Gastrocnemius medialis (tissue), 4 donors: ENCODE measurements at regions not wholly inside any gene's neighbourhood (a gene's known extent, or its start where the extent isn't known, plus 50 kb on each side); places are given as distances from the start of the nearest gene placed in this dataset.

Experiments
- ATAC-seq, 2 donors: fragments of 150-250 bp; one replicate each; pipeline ENCODE4 v1.9.1; 2016
- DNase-seq, 2 donors: peaks; one replicate each; pipeline ENCODE4 v3.0.0-alpha.2; 2019
- H3K27ac ChIP-seq, 4 donors: fragments of 200-600 bp; sonication (generic); 1 replicate in 1 of 4; 2 replicates in 3 of 4; pipeline ENCODE4 v1.5.1; 2016 to 2018; ENCODE audit warnings: mild to moderate bottlenecking in 2 of 4, moderate library complexity in 1 of 4
- H3K27me3 ChIP-seq, 3 donors: fragments of 200-600 bp; sonication (generic) in 2 of 3; 1 replicate in 1 of 3; 2 replicates in 2 of 3; pipeline versions ENCODE4 v1.5.1 to v1.6.0; 2016 to 2019; ENCODE audit warnings: mild to moderate bottlenecking in 1 of 3, moderate library complexity in 1 of 3
- H3K36me3 ChIP-seq, 2 donors: fragments of 200-600 bp; sonication (generic) in 1 of 2; one replicate each; pipeline ENCODE4 v1.5.1; 2017 to 2018
- H3K4me1 ChIP-seq, 2 donors: fragments of 200-600 bp; sonication (generic) in 1 of 2; one replicate each; pipeline ENCODE4 v1.5.1; 2016 to 2017; ENCODE audit warnings: mild to moderate bottlenecking in 2 of 2
- H3K4me3 ChIP-seq, 4 donors: fragments of 200-600 bp; sonication (generic) in 3 of 4; 1 replicate in 1 of 4; 2 replicates in 3 of 4; pipeline ENCODE4 v1.5.1; 2016 to 2019; ENCODE audit warnings: mild to moderate bottlenecking in 2 of 4
- H3K9me3 ChIP-seq, 3 donors: fragments of 200-600 bp; sonication (generic) in 2 of 3; 1 replicate in 1 of 3; 2 replicates in 2 of 3; pipeline ENCODE4 v1.5.1; 2016 to 2019
- CTCF ChIP-seq, 5 experiments: fragments of 450-650 bp in 3 of 5; fragments of 200-600 bp in 2 of 5; sonication (generic) in 2 of 5; IDR thresholded peaks in 4 of 5; conservative IDR thresholded peaks in 1 of 5; 1 replicate in 4 of 5; 2 replicates in 1 of 5; pipeline ENCODE4 v1.5.1; 2016 to 2019; ENCODE audit warnings: antibody characterized with exemption in 5 of 5, mild to moderate bottlenecking in 3 of 5, moderate library complexity in 3 of 5
- POLR2A ChIP-seq, 2 donors: fragments of 450-650 bp; IDR thresholded peaks; one replicate each; pipeline ENCODE4 v1.6.1; 2017; ENCODE audit warnings: antibody characterized with exemption in 2 of 2, mild to moderate bottlenecking in 2 of 2, moderate library complexity in 2 of 2
- in situ Hi-C, 4 donors: fragments of 200-750 bp; cut with MboI; loops; one replicate each; pipeline versions ENCODE4 v1.15.0 to v1.8.0; 2017; ENCODE audit warnings: low sequenced_read_pairs in 4 of 4
- intact Hi-C: fragments of 100-400 bp; cut with DNase I; formaldehyde crosslinking; loops from one replicate; pipeline ENCODE4 v1.15.1; 2023; ENCODE audit warnings: low total_unique reads

DNA sequence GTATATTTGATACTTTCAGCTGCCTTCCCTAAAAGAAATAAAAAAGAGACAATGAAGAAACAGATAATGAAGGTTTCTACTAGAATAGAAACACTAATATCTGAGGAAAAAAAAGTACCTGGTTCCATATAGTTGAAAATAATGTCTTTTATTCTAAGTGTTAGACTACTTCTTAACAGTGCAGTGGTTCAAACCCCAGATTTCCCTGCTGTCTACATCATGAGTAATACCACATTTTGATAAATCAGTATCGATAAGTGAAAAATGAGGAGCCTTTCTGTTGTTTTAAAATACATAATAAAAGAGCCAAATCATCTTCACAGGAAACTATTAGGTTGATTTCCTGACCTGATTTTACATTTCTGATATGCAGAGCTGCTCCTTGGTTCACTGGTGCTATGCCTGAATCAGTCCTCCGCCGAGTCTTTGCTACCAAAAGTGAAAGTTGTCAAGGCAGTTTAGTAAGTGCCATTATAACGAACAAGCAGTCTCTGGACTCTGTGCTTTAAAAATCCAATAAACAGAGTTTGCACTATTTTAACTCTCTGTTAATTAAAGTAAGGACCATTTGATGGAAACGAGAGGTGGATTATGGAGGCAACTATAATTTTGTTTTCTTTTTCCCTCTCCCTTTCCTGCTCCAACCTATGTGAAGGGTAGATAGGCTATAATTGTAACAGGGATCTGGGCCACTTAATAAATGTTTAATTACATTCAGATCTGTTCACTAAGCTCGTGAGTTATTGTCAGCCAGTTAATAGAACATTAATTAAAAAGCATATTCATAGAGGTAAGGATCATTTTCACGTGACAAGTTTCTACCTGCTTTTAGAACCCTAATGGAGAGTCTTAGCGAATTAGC, 724.5 kb upstream of the RAG2 start:
- TF ChIP-seq CTCF (IDR thresholded peaks at IDR 0.05 in 4 of 5, conservative IDR thresholded peaks at IDR 0.05 in 1 of 5) (no peak), POLR2A (IDR thresholded peaks at IDR 0.05) (no peak)
- in situ Hi-C loops = loop anchor here in 1 of 4 donors (25.0 kb wide), 1 partner anchor 90 kb away; no protein-coding TSS in a partner anchor
- H3K36me3 ChIP-seq = no peaks in the 10 kb centered on the region
- intact Hi-C loops = no loop called here
- ATAC-seq (no peak), DNase-seq (no peak)
- no peaks in the 10 kb centered on the region for H3K4me1 ChIP-seq
- no peaks in the 10 kb centered on the region for H3K9me3 ChIP-seq
- no peaks in the 10 kb centered on the region for H3K27me3 ChIP-seq
- H3K27ac ChIP-seq = no peak overlapping the region
- H3K4me3 ChIP-seq = no peak overlapping the region

DNA sequence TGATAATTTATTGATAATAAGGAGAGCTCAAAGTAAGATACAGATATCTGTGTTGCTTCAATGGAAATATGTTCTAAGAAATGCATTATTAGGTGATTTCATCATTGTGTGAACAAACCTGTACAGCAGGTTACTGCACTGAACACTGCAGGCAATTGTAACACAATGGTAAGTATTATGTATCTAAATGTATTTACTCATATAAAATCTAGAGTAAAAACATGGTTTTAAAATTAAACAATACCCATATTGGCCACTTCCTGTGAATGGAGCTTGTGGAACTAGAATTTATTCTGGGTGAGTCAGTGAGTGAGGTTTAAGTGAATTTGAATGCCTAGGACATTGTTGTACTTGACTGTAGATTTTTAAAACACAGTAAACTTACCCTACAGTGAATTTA, 722.9 kb upstream of the RAG2 start:
- in situ Hi-C loops = loop anchor here in 1 of 4 donors (25.0 kb wide), 1 partner anchor 91 kb away; no protein-coding TSS in a partner anchor
- Histone ChIP-seq H3K9me3 (no peaks in the 10 kb centered on the region), H3K27me3 (no peaks in the 10 kb centered on the region), H3K4me3 (no peak overlapping the region), H3K27ac (no peak overlapping the region), H3K36me3 (no peaks in the 10 kb centered on the region), H3K4me1 (no peaks in the 10 kb centered on the region)
- DNase-seq (no peak), ATAC-seq (no peak)
- no peak for TF ChIP-seq POLR2A (IDR thresholded peaks at IDR 0.05)
- no peak for TF ChIP-seq CTCF (IDR thresholded peaks at IDR 0.05 in 4 of 5, conservative IDR thresholded peaks at IDR 0.05 in 1 of 5)
- intact Hi-C loops = no loop called here

DNA sequence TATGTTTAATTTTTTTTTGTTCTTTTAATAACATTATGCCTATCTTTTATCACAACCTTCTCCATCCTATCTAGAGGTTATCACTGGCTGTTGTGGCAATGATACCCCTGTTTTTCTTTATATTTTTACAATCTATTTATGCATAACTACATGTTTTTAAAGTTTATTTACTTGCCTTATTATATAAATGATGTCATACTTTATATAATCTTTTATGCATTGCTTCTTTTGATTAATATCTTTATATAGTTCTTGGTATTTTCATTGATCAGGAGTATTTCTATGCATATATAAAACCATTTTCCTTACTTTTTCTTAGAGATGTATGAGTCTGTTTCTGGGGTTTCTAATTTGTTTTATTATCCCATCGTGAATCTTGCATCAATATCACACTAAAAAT, 719.8 kb upstream of the RAG2 start:
- Histone ChIP-seq H3K36me3 (no peaks in the 10 kb centered on the region), H3K4me3 (no peak overlapping the region), H3K9me3 (no peaks in the 10 kb centered on the region), H3K27me3 (no peaks in the 10 kb centered on the region), H3K4me1 (no peaks in the 10 kb centered on the region), H3K27ac (no peak overlapping the region)
- intact Hi-C loops (no loop called here), in situ Hi-C loops (loop anchor here in 1 of 4 donors (25.0 kb wide), 1 partner anchor 94 kb away; no protein-coding TSS in a partner anchor)
- no peak for TF ChIP-seq CTCF (IDR thresholded peaks at IDR 0.05 in 4 of 5, conservative IDR thresholded peaks at IDR 0.05 in 1 of 5)
- TF ChIP-seq POLR2A (IDR thresholded peaks at IDR 0.05) = no peak
- ATAC-seq = no peak
- DNase-seq = no peak

GRCh38 chr11:37313266-37313665, 715.2 kb upstream of the RAG2 start:
- Histone ChIP-seq H3K4me1 (no peaks in the 10 kb centered on the region), H3K27me3 (no peaks in the 10 kb centered on the region), H3K27ac (no peak overlapping the region), H3K4me3 (no peak overlapping the region), H3K9me3 (no peaks in the 10 kb centered on the region), H3K36me3 (no peaks in the 10 kb centered on the region)
- no peak for ATAC-seq
- DNase-seq = no peak
- TF ChIP-seq CTCF (IDR thresholded peaks at IDR 0.05 in 4 of 5, conservative IDR thresholded peaks at IDR 0.05 in 1 of 5) = no peak
- TF ChIP-seq POLR2A (IDR thresholded peaks at IDR 0.05) = no peak
- intact Hi-C loops = no loop called here
- in situ Hi-C loops = loop anchor here in 1 of 4 donors (25.0 kb wide), 1 partner anchor 99 kb away; no protein-coding TSS in a partner anchor
